Right cardiac atrium (tissue), 5 donors: ENCODE measurements at regions not wholly inside any gene's neighbourhood (a gene's known extent, or its start where the extent isn't known, plus 50 kb on each side); places are given as distances from the start of the nearest gene placed in this dataset.
"Not testable (repeated sequence)": the region's sequence is repeated elsewhere in the genome, so short reads cannot be mapped to it uniquely, and the experiment has no call there.

Experiments used
- ATAC-seq, 2 donors: fragments of 200-7000 bp; cut with Tn5 transposase; one replicate each; pipeline versions ENCODE4 v1.8.0 to v1.9.1; 2020; ENCODE audit warnings: moderate library complexity in 2 of 2, mild to moderate bottlenecking in 1 of 2
- DNase-seq, 3 donors: peaks; one replicate each; pipeline ENCODE4 v3.0.0-alpha.2; 2020
- H3K27ac ChIP-seq: one replicate; pipeline ENCODE4 v1.5.1; 2013; ENCODE audit warnings: mild to moderate bottlenecking, low read length, control low read depth, moderate library complexity
- H3K27me3 ChIP-seq: one replicate; pipeline ENCODE4 v1.6.1; 2013; ENCODE audit not compliant: control insufficient read depth, insufficient read depth
- H3K4me1 ChIP-seq: one replicate; pipeline ENCODE4 v1.6.1; 2013; ENCODE audit warnings: low read length; ENCODE audit not compliant: control insufficient read depth, insufficient read depth
- H3K4me3 ChIP-seq: one replicate; pipeline ENCODE4 v1.5.1; 2013; ENCODE audit warnings: low read length, control low read depth
- H3K9me3 ChIP-seq: one replicate; pipeline ENCODE4 v1.6.1; 2013; ENCODE audit warnings: low read length; ENCODE audit not compliant: control insufficient read depth
- WGBS: extraction: QIAGEN DNeasy Blood & Tissue Kit; methylation state at CpG from one replicate; pipeline ENCODE4 v1.1.7; 2013; 5-methylcytosine and 5-hydroxymethylcytosine counted together
- intact Hi-C, 4 donors: fragments of 100-400 bp; cut with DNase I; formaldehyde crosslinking; loops; one replicate each; pipeline versions ENCODE4 v1.11.0 to v1.14.0; 2022 to 2023
- donor health status: healthy with polysubstance abuse.
- donor health status: DM: no; HTN: yes; CAD: no.
- donor health status: DM: no; HTN: no; CAD: no.
- donor health status: DM: no; HTN: yes; CAD: no; lungs with severe emphysema.
- donor health status: DM: yes; HTN: yes; CAD: no.

DNA sequence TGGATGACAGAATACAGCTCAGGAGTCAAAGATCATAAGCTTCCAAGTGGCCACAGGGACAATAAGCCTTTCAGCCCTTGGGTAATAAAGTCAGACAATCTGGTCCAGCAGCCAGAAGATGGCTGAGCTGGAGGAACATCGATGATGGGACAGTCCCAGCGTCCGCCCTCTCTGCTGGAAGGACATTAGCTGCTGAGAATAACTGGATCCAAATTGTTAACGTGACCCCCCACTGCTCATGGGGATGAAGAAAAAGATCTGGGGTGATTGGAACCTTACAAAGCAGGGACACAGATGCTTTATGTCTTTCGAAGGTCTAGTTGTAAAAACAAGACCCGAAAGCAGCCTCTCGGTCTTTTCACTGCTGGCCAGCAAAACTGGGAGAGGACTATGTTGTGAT is 71.0 kb downstream of the IGLL5 start:
- DNase-seq (no peak), ATAC-seq (no peak)
- WGBS = 69% methylated on average over 7 of the region's 7 CpGs
- no peaks in the 10 kb centered on the region for H3K27me3 ChIP-seq
- no peaks in the 10 kb centered on the region for H3K9me3 ChIP-seq
- H3K27ac ChIP-seq = no peak overlapping the region
- no peak overlapping the region for H3K4me3 ChIP-seq
- intact Hi-C loops = loop anchor here (1.0 to 10.0 kb wide), 8 partner anchors 106 to 496 kb away; no protein-coding TSS in a partner anchor
- no peaks in the 10 kb centered on the region for H3K4me1 ChIP-seq

DNA sequence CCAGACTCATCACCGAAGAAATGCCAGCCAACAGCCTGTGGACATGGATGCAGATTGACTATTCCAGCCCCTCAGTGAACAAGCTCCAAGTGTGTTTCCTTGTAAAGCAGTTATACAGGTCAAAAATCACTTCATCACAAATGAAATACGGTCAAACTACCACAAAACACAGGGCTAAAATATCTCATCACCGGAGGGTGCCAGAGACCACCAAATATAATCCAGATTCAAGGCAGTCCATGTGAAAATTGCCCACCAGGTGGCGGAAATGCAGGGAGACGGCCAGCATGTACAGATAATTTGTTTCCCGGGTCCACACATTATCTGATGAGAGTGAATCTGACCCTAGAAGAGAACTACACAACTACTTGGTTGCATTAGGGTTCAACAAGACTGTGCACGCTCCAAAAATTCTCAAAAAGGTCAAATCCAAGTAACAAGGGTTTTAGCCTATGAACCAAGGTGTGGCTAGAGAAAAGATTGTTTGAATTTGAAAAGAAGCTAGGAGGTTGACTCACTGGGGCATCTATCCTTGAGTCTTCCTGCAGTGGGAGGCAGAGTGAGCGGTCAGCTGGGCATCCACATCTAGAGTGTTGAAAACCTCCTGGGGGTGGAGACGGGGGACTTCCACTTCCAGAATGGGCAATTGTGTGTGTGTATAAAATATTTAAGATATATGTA is 71.7 kb downstream of the IGLL5 start:
- no peak overlapping the region for H3K4me3 ChIP-seq
- 19% methylated on average over 9 of the region's 9 CpGs for WGBS
- ATAC-seq = peak; percentile 55 to 58
- H3K27me3 ChIP-seq = no peaks in the 10 kb centered on the region
- no peaks in the 10 kb centered on the region for H3K9me3 ChIP-seq
- H3K27ac ChIP-seq = no peak overlapping the region
- intact Hi-C loops = loop anchor here (1.0 to 10.0 kb wide), 8 partner anchors 107 to 497 kb away; no protein-coding TSS in a partner anchor
- DNase-seq = peak; percentile 74 to 85 (median 77)
- no peaks in the 10 kb centered on the region for H3K4me1 ChIP-seq

DNA sequence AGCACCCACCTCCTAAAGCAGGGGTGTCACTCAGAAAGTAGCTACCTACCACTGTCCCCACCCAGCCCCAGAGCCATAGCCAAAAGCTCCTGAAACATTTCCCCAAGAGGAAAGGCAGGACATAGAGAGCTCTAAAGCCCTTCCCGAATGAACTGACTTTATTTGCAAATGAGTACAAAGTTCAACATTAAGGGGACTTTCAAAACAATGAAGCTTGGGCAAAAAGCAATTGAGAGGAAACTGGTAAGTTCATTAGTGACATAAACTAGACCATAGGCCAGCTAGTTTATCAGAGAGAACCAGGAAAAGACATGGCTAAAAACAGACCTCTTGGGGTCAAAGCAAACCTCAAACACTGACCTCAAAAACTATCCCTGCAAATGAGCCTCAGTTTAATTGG is 72.7 kb downstream of the IGLL5 start:
- Histone ChIP-seq H3K4me3 (no peak overlapping the region), H3K27ac (peak overlapping the region; percentile 1), H3K9me3 (no peaks in the 10 kb centered on the region), H3K4me1 (no peaks in the 10 kb centered on the region), H3K27me3 (no peaks in the 10 kb centered on the region)
- peak in 1 of 2 donors; percentile 50 for ATAC-seq
- 46% methylated on average over 1 of the region's 1 CpG for WGBS
- no peak for DNase-seq
- intact Hi-C loops = no loop called here

DNA sequence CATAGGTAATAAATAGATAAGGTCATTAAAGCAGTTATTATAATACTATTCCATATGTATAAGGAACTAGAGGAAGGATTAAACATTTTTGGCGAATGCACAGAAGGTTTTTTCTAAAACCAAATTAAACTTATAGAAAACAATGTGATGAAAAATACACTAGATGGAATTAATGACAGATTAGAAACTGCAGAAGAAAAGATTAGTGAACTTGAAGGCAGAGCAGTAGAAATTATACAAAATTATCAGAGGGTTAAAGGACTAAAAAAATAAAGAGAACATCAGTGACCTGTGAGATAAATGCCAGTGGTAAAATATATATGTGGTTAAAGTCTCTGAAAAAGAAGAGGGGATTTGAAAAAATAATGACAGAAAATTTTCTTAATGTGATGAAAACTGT is 74.0 kb downstream of the IGLL5 start:
- whole genome bisulfite sequencing = 94% methylated on average over 1 of the region's 1 CpG
- no peak overlapping the region for H3K27ac ChIP-seq
- no peak for ATAC-seq
- no peaks in the 10 kb centered on the region for H3K4me1 ChIP-seq
- intact Hi-C loops = no loop called here
- no peaks in the 10 kb centered on the region for H3K27me3 ChIP-seq
- H3K9me3 ChIP-seq = no peaks in the 10 kb centered on the region
- no peak overlapping the region for H3K4me3 ChIP-seq
- DNase-seq = no peak

DNA sequence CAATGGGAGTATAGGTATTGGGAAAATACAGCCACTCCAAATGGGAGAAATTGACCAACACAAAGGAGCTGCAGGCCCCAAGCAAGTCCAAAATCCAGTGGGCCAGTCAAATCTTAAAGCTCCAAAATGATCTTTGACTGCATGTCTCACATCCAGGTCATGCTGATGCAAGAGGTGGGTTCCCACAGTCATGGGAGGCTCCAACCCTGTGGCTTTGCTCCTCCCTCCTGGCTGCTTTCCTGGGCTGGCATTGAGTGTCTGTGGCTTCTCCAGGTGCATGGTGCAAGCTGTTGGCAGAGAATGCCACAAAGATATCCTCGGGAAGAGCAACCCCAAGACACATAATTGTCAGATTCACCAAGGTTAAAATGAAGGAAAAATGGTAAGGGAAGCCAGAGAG is 80.8 kb downstream of the IGLL5 start:
- no peak for ATAC-seq
- no peak for DNase-seq
- no peak overlapping the region for H3K4me3 ChIP-seq
- no peaks in the 10 kb centered on the region for H3K4me1 ChIP-seq
- no peaks in the 10 kb centered on the region for H3K27me3 ChIP-seq
- WGBS = 73% methylated on average over 1 of the region's 1 CpG
- H3K9me3 ChIP-seq = no peaks in the 10 kb centered on the region
- no peak overlapping the region for H3K27ac ChIP-seq
- intact Hi-C loops = no loop called here

DNA sequence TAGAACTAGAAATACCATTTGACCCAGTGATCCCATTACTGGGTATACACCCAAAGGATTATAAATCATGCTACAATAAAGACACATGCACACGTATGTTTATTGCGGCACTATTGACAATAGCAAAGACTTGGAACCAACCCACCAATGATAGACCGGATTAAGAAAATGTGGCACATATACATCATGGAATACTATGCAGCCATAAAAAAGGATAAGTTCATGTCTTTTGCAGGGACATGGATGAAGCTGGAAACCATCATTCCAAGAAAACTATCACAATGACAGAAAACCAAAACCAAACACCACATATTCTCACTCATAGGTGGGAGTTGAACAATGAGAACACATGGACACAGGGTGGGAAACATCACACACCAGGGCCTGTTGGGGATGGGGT is 85.0 kb downstream of the IGLL5 start:
- ATAC-seq, H3K27me3 ChIP-seq, intact Hi-C loops, H3K9me3 ChIP-seq, DNase-seq, H3K27ac ChIP-seq, H3K4me3 ChIP-seq, H3K4me1 ChIP-seq: not testable (repeated sequence)
- WGBS = 64% methylated on average over 3 of the region's 3 CpGs

DNA sequence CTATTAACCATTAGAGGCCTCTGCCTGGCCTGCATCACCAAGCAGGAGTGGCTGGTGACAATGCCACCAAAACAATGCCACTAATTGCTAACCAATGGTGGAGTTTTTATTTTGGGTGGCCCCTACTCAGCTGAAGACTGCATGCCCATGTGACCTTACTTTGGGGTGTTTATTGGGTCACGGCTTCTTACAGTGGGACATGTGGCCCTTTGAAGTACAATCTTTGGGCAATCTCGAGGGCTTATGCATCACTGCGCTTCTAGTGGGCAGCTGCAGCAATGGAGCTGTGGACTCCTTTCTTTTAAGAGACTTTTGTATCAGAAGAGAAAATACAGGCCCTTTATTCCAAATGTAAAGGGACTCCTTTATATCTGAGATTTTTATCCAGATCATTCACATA is 85.7 kb downstream of the IGLL5 start:
- no peaks in the 10 kb centered on the region for H3K4me1 ChIP-seq
- no peak for ATAC-seq
- H3K27ac ChIP-seq = no peak overlapping the region
- no peaks in the 10 kb centered on the region for H3K9me3 ChIP-seq
- intact Hi-C loops = no loop called here
- DNase-seq = no peak
- H3K27me3 ChIP-seq = no peaks in the 10 kb centered on the region
- WGBS = 90% methylated on average over 3 of the region's 3 CpGs
- H3K4me3 ChIP-seq = no peak overlapping the region

DNA sequence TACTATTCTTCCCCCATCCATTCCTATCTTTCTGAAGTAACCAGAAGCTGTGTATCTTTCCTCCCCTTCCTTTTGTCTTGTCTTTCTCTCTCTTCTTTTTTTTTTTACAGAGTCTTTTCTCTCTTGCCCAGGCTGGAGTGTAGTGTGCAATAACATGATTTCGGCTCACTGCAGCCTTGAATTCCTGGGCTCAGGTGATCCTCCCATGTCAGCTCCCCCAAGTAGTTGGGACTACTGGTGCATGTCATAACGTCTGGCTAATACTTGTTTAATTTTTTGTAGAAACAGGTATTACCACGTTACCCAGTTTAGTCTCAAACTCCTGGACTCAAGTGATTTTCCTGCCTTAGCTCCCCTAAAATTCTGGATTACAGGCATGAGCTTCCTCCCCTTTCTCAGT is 86.5 kb downstream of the IGLL5 start:
- H3K9me3 ChIP-seq = no peaks in the 10 kb centered on the region
- H3K4me3 ChIP-seq = no peak overlapping the region
- WGBS = 69% methylated on average over 3 of the region's 3 CpGs
- DNase-seq (no peak), ATAC-seq (no peak)
- no peaks in the 10 kb centered on the region for H3K4me1 ChIP-seq
- intact Hi-C loops = no loop called here
- H3K27me3 ChIP-seq = no peaks in the 10 kb centered on the region
- H3K27ac ChIP-seq = no peak overlapping the region

DNA sequence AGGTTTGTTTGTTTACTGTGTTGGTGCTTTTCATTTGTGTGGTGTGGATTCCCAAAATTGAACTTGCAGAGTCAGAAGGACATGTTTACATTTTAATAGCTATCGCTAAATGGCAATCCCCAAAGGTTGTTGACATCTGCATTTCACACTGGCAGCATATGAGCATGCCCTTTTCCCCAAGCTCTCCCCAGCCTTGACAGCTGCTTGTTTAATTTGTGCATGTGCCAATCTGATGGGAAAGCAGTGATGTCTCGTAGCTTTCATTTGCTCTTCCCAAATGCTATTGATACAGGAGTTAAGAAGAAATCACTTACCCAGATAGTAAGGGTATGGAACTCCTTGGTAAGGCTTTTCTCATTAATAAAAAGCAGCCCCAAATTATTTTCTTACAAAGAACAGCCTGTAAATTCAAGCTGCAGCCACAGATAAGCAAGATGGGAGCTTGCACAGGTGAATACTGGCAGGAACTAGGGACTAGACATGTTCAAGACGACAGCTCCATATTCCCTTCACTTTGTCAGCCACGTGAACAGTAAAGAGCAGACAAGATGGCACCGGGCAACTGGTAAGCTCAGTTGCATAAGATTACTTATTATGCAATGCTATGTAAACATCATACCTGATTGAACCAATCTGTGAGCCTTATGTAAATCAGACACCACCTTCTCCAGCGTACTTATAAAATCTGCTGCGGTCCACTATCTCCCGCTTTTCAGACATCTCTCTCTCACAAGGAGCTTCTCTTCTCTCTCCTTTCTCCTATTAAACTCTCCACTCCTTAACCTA is 87.4 kb downstream of the IGLL5 start:
- intact Hi-C loops = no loop called here
- 76% methylated on average over 8 of the region's 8 CpGs for WGBS
- no peak for ATAC-seq

DNA sequence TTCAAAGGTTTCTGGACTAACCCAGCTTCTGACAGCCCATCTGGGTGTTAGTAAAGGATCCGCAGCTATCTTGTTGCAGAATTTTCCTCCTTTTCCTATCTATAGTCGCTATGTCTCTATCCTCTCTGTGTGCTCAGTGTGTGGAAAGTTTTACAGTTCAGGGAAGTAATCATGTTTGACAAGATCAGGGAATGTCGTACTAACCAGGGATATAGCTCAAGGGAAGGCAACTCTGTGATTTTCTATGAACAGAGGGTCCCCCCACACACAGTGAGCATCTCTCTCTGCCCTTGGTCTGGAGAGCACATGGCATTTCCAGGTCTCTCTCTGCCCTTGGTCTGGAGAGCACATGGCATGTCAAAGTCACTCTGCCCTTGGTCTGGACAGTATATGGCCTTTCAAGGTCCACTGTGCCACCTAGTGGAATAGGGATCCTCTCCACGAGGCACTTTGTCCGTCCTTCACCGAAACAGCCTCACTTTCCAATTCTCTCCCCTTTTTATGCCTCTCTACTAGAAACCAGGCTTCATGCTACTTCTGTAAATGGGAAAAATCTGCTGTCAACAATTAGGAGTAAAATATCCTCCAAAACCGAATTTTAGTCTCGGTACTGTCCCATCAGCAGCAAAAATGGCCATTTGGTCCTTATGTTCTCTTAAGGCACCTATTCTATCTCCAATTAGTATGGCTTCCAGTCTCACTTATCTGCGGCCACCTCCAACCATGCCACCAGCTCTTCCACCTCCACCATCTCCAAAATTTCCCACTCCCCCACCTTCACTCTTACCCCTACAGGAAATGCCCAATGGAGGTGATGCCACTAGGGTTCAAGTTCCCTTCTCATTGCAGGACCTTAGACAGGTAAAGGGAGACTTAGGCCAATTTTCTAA is 88.7 kb downstream of the IGLL5 start:
- intact Hi-C loops = no loop called here
- WGBS = 73% methylated on average over 9 of the region's 9 CpGs
- DNase-seq (no peak), ATAC-seq (no peak)
- Histone ChIP-seq H3K27me3 (no peaks in the 10 kb centered on the region), H3K9me3 (no peaks in the 10 kb centered on the region), H3K4me1 (no peaks in the 10 kb centered on the region), H3K4me3 (no peak overlapping the region), H3K27ac (no peak overlapping the region)

More for the DNA sequence above, 87.4 kb downstream of the IGLL5 start:
- Histone ChIP-seq H3K27ac (no peak overlapping the region), H3K4me3 (no peak overlapping the region), H3K9me3 (no peaks in the 10 kb centered on the region), H3K4me1 (no peaks in the 10 kb centered on the region), H3K27me3 (no peaks in the 10 kb centered on the region)
- DNase-seq = no peak
